Tibial nerve (tissue), 4 donors: ENCODE measurements at regions not wholly inside any gene's neighbourhood (a gene's known extent, or its start where the extent isn't known, plus 50 kb on each side); places are given as distances from the start of the nearest gene placed in this dataset.

Source experiments
- DNase-seq, 2 donors: peaks; one replicate each; pipeline ENCODE4 v3.0.0-alpha.2; 2019; ENCODE audit warnings: low spot score in 2 of 2
- H3K27ac ChIP-seq, 4 donors: fragments of 200-600 bp; sonication (generic) in 3 of 4; one replicate each; pipeline ENCODE4 v1.5.1; 2017 to 2019; ENCODE audit warnings: mild to moderate bottlenecking in 1 of 4
- H3K27me3 ChIP-seq, 2 donors: fragments of 200-600 bp; sonication (generic) in 1 of 2; one replicate each; pipeline versions ENCODE4 v1.5.1 to v1.6.0; 2017 to 2019
- H3K36me3 ChIP-seq, 3 donors: fragments of 200-600 bp; sonication (generic); one replicate each; pipeline ENCODE4 v1.5.1; 2018 to 2019
- H3K4me1 ChIP-seq, 4 donors: fragments of 200-600 bp; sonication (generic) in 3 of 4; one replicate each; pipeline ENCODE4 v1.5.1; 2017 to 2019
- H3K4me3 ChIP-seq, 4 donors: fragments of 200-600 bp; sonication (generic) in 3 of 4; one replicate each; pipeline ENCODE4 v1.5.1; 2017 to 2019; ENCODE audit warnings: mild to moderate bottlenecking in 1 of 4, moderate library complexity in 1 of 4
- H3K9me3 ChIP-seq, 4 donors: fragments of 200-600 bp; sonication (generic) in 3 of 4; one replicate each; pipeline ENCODE4 v1.5.1; 2017 to 2019
- EP300 ChIP-seq, 2 donors: sonication (generic); formaldehyde crosslinking; IDR thresholded peaks; one replicate each; pipeline ENCODE4 v1.6.1; 2017; ENCODE audit warnings: antibody characterized with exemption in 2 of 2, mild to moderate bottlenecking in 1 of 2
- POLR2A ChIP-seq, 2 donors: fragments of 450-650 bp; IDR thresholded peaks; one replicate each; pipeline ENCODE4 v1.6.1; 2017; ENCODE audit warnings: antibody characterized with exemption in 2 of 2, mild to moderate bottlenecking in 2 of 2, moderate library complexity in 2 of 2
- WGBS, 2 donors: methylation state at CpG; one replicate each; pipeline ENCODE4 v1.1.5; 2018; 5-methylcytosine and 5-hydroxymethylcytosine counted together
- TF ChIP-seq, protein P1 (sequence below), 5 experiments: fragments of 200-600 bp in 3 of 5; fragments of 450-650 bp in 2 of 5; sonication (generic) in 3 of 5; IDR thresholded peaks; one replicate each; pipeline ENCODE4 v1.5.1; 2016 to 2019; ENCODE audit warnings: antibody characterized with exemption in 5 of 5, mild to moderate bottlenecking in 3 of 5, moderate library complexity in 2 of 5

DNA sequence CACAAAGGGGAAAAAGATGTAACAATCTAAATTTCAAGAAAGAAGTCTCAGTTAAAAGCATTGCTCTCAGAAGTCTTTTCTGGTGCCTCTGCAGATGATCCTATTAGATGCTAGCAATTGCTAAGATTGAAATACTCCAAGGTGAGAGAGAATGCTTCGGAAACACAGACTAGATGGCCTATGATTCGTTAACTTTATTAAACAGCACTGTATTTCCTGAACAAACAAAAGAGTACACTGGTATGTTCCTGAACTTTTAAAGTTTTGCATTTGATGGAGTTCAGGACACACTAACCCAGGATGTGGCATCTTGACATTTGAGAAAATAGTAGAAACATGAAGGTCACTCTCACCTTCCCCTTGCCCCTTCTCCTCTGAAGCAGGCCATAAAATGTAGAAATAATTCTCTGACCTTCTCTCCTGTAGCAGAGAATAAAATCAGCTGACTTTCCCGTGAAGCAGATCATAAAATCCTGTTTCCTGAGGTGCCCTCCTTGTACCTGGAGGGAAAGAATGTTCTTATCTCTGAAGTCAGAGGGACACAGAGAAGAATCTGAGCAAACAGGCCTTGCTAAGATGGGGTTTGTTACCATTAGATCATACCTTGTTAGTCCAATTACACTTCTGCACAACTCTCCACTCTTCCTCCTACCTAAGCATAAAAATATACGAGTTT lies 142.9 kb upstream of the USP25 start:
- Histone ChIP-seq H3K27me3 (no peaks in the 10 kb centered on the region), H3K36me3 (no peaks in the 10 kb centered on the region), H3K9me3 (no peaks in the 10 kb centered on the region), H3K4me3 (no peak overlapping the region), H3K4me1 (peaks cover 0 to 1% (median 0%) of the 10 kb centered on the region in 4 donors), H3K27ac (no peak overlapping the region)
- no peak for DNase-seq
- TF ChIP-seq EP300 (IDR thresholded peaks at IDR 0.05) (no peak), POLR2A (IDR thresholded peaks at IDR 0.05) (no peak)
- TF ChIP-seq, protein P1, sequence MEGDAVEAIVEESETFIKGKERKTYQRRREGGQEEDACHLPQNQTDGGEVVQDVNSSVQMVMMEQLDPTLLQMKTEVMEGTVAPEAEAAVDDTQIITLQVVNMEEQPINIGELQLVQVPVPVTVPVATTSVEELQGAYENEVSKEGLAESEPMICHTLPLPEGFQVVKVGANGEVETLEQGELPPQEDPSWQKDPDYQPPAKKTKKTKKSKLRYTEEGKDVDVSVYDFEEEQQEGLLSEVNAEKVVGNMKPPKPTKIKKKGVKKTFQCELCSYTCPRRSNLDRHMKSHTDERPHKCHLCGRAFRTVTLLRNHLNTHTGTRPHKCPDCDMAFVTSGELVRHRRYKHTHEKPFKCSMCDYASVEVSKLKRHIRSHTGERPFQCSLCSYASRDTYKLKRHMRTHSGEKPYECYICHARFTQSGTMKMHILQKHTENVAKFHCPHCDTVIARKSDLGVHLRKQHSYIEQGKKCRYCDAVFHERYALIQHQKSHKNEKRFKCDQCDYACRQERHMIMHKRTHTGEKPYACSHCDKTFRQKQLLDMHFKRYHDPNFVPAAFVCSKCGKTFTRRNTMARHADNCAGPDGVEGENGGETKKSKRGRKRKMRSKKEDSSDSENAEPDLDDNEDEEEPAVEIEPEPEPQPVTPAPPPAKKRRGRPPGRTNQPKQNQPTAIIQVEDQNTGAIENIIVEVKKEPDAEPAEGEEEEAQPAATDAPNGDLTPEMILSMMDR (IDR thresholded peaks at IDR 0.05), result no peak
- WGBS, 2 donors, result 84 to 85% methylated on average over 4 of the region's 4 CpGs

DNA sequence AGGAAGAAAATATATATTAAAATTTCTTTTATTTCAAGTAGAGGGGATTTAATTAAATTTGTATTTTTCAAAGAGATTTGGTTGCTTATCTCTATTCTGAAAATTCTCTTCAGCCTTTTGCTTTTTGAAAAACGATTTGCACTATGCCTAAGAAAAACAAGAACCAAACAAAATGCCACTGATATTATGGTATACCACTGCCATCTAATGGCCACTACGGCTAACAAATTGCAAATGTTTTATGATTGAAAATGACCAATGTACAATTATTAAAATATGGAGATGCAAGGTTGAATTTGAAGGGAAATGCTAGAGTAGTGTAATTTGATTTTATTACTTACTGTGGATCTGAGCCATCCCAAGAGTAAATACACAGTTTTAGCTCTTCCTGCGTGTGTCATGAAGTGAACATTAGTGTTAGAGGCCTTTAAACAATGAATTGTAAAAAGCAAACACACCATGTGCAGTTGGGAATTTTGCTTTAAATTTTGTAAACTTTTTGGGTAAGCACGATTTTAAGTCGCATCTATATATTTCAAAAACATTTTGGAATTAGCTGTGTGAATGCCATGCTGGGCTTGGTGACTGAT lies 137.4 kb upstream of the USP25 start:
- H3K27me3 ChIP-seq, result no peaks in the 10 kb centered on the region
- no peaks in the 10 kb centered on the region for H3K36me3 ChIP-seq
- H3K27ac ChIP-seq, result no peak overlapping the region
- TF ChIP-seq POLR2A (IDR thresholded peaks at IDR 0.05), result no peak
- TF ChIP-seq, protein P1 (IDR thresholded peaks at IDR 0.05), result peak; percentile 40 to 72 (median 41)
- H3K4me3 ChIP-seq, result no peak overlapping the region
- 21 to 22% methylated on average over 5 of the region's 5 CpGs for WGBS, 2 donors
- peak in 1 of 2 donors; percentile 49 for DNase-seq
- H3K9me3 ChIP-seq, result no peaks in the 10 kb centered on the region
- peaks cover 0 to 4% (median 0%) of the 10 kb centered on the region in 4 donors for H3K4me1 ChIP-seq

DNA sequence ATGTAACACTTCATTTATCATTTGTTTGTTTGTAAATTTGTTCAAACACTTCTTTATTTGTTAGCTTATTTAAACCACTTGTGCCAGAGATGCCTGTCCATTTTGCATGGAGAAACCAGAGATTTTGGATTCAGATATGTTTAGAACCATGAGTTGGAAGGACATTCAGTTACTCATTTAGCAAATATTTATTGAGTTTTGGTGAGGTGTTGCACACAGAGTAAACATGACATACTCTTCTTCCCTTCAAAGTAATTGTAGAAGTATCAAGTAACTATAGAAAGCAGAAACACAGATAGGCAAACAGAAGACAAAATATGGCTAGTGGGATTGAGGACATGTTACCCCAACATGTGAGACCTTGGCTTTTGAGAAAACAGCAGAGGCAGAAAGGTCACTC lies 136.8 kb upstream of the USP25 start:
- TF ChIP-seq POLR2A (IDR thresholded peaks at IDR 0.05), result no peak
- no peak for TF ChIP-seq EP300 (IDR thresholded peaks at IDR 0.05)
- Histone ChIP-seq H3K4me3 (no peak overlapping the region), H3K9me3 (no peaks in the 10 kb centered on the region), H3K27me3 (no peaks in the 10 kb centered on the region), H3K27ac (no peak overlapping the region), H3K36me3 (no peaks in the 10 kb centered on the region), H3K4me1 (peaks cover 0 to 4% (median 0%) of the 10 kb centered on the region in 4 donors)
- no peak for DNase-seq

DNA sequence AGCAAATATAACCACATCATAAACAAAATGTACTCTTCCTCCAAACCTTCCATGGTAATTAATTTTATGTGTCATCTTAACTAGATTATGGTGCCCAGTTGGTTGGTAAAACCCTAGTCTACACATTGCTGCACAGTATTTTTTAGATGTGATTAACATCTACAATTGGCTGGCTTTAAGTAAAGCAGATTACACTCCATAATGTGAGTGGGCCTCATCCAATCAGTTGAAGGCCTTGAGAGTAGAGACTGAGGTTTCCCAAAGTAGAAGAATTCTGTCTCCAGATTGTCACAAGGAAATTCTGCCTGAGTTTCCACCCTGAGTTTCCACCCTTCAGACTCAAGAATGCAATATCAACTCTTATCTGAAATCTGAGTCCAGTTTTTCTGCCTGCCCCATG lies 128.4 kb upstream of the USP25 start:
- no peak overlapping the region for H3K27ac ChIP-seq
- no peak for DNase-seq
- no peaks in the 10 kb centered on the region for H3K9me3 ChIP-seq
- TF ChIP-seq EP300 (IDR thresholded peaks at IDR 0.05) (no peak), POLR2A (IDR thresholded peaks at IDR 0.05) (no peak)
- TF ChIP-seq, protein P1 (IDR thresholded peaks at IDR 0.05), result no peak
- no peaks in the 10 kb centered on the region for H3K36me3 ChIP-seq
- no peak overlapping the region for H3K4me3 ChIP-seq
- H3K27me3 ChIP-seq, result no peaks in the 10 kb centered on the region
- H3K4me1 ChIP-seq, result no peaks in the 10 kb centered on the region

DNA sequence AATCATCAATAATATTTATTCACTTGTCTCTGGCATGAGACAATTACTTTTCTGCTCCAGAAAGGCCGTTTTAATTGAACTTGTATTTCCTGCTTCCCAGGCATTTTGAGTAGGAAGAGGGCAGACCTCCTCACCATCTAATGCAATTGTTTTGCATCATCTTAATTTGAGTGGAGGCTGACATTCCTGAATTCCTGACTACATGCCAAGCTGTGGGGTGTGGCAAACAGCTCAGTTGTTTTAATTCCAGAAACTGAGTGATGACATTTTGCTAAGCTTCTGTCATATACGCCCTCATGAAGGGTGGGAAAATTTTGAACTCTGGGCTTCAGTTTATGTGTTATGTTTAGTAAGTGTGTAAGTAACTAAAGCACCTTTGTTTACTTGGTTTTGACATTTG lies 125.4 kb upstream of the USP25 start:
- Histone ChIP-seq H3K4me1 (no peaks in the 10 kb centered on the region), H3K36me3 (no peaks in the 10 kb centered on the region), H3K27ac (no peak overlapping the region), H3K27me3 (no peaks in the 10 kb centered on the region), H3K4me3 (no peak overlapping the region), H3K9me3 (no peaks in the 10 kb centered on the region)
- WGBS, 2 donors, result 15 to 16% methylated on average over 2 of the region's 2 CpGs
- no peak for DNase-seq
- TF ChIP-seq POLR2A (IDR thresholded peaks at IDR 0.05) (no peak), EP300 (IDR thresholded peaks at IDR 0.05) (no peak)
- TF ChIP-seq, protein P1 (IDR thresholded peaks at IDR 0.05), result no peak
